ENCODE measurements at regions not wholly inside any gene's neighbourhood (a gene's known extent, or its start where the extent isn't known, plus 50 kb on each side); places are given as distances from the start of the nearest gene placed in this dataset.

DNA sequence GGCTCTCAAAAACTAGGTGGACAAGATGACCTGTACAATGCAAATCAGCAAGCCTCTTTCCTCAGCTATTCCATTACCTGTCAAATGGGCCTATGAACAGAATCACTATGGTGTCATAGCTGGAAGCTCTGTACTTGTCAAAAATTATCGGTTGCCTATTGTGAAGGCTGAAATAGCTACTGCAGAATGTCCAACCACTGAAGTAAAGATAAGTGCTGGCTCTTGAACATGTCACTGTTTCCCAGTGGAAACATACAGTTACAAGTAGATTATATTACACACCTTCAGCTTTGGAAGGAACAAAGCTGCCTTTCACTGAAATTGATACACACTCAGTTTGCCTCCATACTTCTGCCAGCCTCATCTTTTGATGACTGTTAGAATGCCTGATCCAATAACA, 55.5 kb upstream of the PCDH9 start:
- no peak overlapping the region for H3K4me3 ChIP-seq (ENCODE audit: low read length)
- TF ChIP-seq, protein P1, sequence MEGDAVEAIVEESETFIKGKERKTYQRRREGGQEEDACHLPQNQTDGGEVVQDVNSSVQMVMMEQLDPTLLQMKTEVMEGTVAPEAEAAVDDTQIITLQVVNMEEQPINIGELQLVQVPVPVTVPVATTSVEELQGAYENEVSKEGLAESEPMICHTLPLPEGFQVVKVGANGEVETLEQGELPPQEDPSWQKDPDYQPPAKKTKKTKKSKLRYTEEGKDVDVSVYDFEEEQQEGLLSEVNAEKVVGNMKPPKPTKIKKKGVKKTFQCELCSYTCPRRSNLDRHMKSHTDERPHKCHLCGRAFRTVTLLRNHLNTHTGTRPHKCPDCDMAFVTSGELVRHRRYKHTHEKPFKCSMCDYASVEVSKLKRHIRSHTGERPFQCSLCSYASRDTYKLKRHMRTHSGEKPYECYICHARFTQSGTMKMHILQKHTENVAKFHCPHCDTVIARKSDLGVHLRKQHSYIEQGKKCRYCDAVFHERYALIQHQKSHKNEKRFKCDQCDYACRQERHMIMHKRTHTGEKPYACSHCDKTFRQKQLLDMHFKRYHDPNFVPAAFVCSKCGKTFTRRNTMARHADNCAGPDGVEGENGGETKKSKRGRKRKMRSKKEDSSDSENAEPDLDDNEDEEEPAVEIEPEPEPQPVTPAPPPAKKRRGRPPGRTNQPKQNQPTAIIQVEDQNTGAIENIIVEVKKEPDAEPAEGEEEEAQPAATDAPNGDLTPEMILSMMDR (conservative IDR thresholded peaks at IDR 0.05; ENCODE audit: low read length) = no peak

GRCh38 chr13:67283637-67284036, 53.5 kb upstream of the PCDH9 start:
- no peak overlapping the region for H3K4me3 ChIP-seq (ENCODE audit: low read length)
- TF ChIP-seq, protein P1 (conservative IDR thresholded peaks at IDR 0.05; ENCODE audit: low read length) = no peak
- DNase-seq (ENCODE audit: low read depth) = no peak

More for the DNA sequence above, 55.5 kb upstream of the PCDH9 start:
- DNase-seq (ENCODE audit: low read depth) = no peak

- TF ChIP-seq, protein P1 (conservative IDR thresholded peaks at IDR 0.05; ENCODE audit: low read length) = no peak
- no peak overlapping the region for H3K4me3 ChIP-seq (ENCODE audit: low read length)
- no peak for DNase-seq (ENCODE audit: low read depth)
These were observed 51.3 kb upstream of the PCDH9 start for GRCh38 chr13:67281466-67281865.

All from AG10803 (cell line).